ENCODE measurements at regions not wholly inside any gene's neighbourhood (a gene's known extent, or its start where the extent isn't known, plus 50 kb on each side); places are given as distances from the start of the nearest gene placed in this dataset.

DNA sequence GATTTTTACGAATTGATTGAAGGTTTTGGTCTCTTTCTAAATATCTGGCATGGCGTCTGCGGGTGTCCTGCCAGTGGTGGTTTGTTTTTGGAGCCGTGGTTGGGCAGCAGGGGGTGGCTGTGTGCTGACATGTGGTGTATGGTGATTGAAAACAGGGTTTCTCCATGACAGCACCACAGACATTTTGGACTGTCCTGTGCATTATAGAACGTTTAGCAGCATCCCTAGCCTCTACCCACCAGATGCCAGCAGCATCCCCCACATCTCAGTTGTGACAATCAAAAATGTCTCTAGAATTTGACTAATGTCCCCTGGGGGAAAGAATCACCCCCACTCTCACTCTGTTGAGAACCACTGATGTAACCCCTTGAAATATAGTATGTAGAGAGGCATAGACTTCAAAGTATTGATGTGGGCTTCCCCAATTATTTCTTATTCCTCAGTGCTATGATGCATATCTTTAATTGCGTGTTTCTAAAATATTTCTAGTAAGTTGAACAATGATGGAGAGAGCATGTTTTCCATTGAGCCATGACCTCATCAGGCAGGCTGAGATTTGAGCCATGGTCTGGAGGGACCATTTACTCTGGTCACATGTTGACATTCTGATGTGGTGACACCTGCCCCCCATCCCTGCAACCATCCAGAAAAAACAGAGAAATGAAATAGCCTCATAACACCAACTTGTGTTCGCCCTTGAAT lies 77.4 kb upstream of the MID1 start:
- TF ChIP-seq, protein P1, sequence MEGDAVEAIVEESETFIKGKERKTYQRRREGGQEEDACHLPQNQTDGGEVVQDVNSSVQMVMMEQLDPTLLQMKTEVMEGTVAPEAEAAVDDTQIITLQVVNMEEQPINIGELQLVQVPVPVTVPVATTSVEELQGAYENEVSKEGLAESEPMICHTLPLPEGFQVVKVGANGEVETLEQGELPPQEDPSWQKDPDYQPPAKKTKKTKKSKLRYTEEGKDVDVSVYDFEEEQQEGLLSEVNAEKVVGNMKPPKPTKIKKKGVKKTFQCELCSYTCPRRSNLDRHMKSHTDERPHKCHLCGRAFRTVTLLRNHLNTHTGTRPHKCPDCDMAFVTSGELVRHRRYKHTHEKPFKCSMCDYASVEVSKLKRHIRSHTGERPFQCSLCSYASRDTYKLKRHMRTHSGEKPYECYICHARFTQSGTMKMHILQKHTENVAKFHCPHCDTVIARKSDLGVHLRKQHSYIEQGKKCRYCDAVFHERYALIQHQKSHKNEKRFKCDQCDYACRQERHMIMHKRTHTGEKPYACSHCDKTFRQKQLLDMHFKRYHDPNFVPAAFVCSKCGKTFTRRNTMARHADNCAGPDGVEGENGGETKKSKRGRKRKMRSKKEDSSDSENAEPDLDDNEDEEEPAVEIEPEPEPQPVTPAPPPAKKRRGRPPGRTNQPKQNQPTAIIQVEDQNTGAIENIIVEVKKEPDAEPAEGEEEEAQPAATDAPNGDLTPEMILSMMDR (IDR thresholded peaks at IDR 0.05 in 2 of 3, conservative IDR thresholded peaks at IDR 0.05 in 1 of 3; ENCODE audit: control insufficient read depth in 2 of 3, extremely low read depth in 1 of 3, insufficient read depth in 1 of 3, low read depth in 3 of 3, low read length in 3 of 3), result no peak
- TF ChIP-seq CBX5 (IDR thresholded peaks at IDR 0.05; ENCODE audit: low read depth) (no peak), FOS (IDR thresholded peaks at IDR 0.05; ENCODE audit: borderline replicate concordance, extremely low read depth, insufficient read length) (no peak), RFX5 (IDR thresholded peaks at IDR 0.05; ENCODE audit: low read depth, low read length) (no peak), MTA2 (IDR thresholded peaks at IDR 0.05; ENCODE audit: low read depth) (no peak), SIX5 (IDR thresholded peaks at IDR 0.05; ENCODE audit: low read depth, low read length, severe bottlenecking) (no peak), CBFB (IDR thresholded peaks at IDR 0.05; ENCODE audit: low read depth) (no peak), POLR2A (IDR thresholded peaks at IDR 0.05; ENCODE audit: low read depth, low read length) (no peak)
- TF ChIP-seq, protein P2, sequence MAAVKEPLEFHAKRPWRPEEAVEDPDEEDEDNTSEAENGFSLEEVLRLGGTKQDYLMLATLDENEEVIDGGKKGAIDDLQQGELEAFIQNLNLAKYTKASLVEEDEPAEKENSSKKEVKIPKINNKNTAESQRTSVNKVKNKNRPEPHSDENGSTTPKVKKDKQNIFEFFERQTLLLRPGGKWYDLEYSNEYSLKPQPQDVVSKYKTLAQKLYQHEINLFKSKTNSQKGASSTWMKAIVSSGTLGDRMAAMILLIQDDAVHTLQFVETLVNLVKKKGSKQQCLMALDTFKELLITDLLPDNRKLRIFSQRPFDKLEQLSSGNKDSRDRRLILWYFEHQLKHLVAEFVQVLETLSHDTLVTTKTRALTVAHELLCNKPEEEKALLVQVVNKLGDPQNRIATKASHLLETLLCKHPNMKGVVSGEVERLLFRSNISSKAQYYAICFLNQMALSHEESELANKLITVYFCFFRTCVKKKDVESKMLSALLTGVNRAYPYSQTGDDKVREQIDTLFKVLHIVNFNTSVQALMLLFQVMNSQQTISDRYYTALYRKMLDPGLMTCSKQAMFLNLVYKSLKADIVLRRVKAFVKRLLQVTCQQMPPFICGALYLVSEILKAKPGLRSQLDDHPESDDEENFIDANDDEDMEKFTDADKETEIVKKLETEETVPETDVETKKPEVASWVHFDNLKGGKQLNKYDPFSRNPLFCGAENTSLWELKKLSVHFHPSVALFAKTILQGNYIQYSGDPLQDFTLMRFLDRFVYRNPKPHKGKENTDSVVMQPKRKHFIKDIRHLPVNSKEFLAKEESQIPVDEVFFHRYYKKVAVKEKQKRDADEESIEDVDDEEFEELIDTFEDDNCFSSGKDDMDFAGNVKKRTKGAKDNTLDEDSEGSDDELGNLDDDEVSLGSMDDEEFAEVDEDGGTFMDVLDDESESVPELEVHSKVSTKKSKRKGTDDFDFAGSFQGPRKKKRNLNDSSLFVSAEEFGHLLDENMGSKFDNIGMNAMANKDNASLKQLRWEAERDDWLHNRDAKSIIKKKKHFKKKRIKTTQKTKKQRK (IDR thresholded peaks at IDR 0.05; ENCODE audit: low read depth, low read length), result no peak
- TF ChIP-seq, protein P3, sequence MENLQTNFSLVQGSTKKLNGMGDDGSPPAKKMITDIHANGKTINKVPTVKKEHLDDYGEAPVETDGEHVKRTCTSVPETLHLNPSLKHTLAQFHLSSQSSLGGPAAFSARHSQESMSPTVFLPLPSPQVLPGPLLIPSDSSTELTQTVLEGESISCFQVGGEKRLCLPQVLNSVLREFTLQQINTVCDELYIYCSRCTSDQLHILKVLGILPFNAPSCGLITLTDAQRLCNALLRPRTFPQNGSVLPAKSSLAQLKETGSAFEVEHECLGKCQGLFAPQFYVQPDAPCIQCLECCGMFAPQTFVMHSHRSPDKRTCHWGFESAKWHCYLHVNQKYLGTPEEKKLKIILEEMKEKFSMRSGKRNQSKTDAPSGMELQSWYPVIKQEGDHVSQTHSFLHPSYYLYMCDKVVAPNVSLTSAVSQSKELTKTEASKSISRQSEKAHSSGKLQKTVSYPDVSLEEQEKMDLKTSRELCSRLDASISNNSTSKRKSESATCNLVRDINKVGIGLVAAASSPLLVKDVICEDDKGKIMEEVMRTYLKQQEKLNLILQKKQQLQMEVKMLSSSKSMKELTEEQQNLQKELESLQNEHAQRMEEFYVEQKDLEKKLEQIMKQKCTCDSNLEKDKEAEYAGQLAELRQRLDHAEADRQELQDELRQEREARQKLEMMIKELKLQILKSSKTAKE (IDR thresholded peaks at IDR 0.05; ENCODE audit: low read depth, poor library complexity, severe bottlenecking), result no peak
